Colonic mucosa (tissue), 4 donors: ENCODE measurements at regions not wholly inside any gene's neighbourhood (a gene's known extent, or its start where the extent isn't known, plus 50 kb on each side); places are given as distances from the start of the nearest gene placed in this dataset.

ENCODE experiments used
- DNase-seq: peaks from one replicate; pipeline ENCODE4 v3.0.0-alpha.2; 2020
- H3K27ac ChIP-seq: fragments of 200-600 bp; one replicate; pipeline ENCODE4 v1.8.0; 2021
- H3K27me3 ChIP-seq: fragments of 200-600 bp; one replicate; pipeline ENCODE4 v1.8.0; 2021
- H3K36me3 ChIP-seq: fragments of 200-600 bp; one replicate; pipeline ENCODE4 v1.8.0; 2021
- H3K4me1 ChIP-seq: fragments of 200-600 bp; one replicate; pipeline ENCODE4 v1.8.0; 2021; ENCODE audit warnings: mild to moderate bottlenecking
- H3K4me3 ChIP-seq: fragments of 200-600 bp; one replicate; pipeline ENCODE4 v1.8.0; 2021
- H3K9ac ChIP-seq, 2 donors: one replicate each; pipeline ENCODE4 v1.7.0; 2013; ENCODE audit warnings: control low read depth in 2 of 2, low read depth in 2 of 2, low read length in 2 of 2
- H3K9me3 ChIP-seq: fragments of 200-600 bp; one replicate; pipeline ENCODE4 v1.8.0; 2021
- CTCF ChIP-seq: fragments of 200-600 bp; IDR thresholded peaks from one replicate; pipeline ENCODE4 v1.8.0; 2022; ENCODE audit warnings: antibody characterized with exemption, mild to moderate bottlenecking
- intact Hi-C: fragments of 100-400 bp; cut with DNase I; formaldehyde crosslinking; loops from one replicate; pipeline ENCODE4 v1.14.1; 2022
- donor health status: healthy.
- donor health status: DM: no; HTN: no; CAD: no.
- donor health status: DM: no; HTN: no; CAD: no.

GRCh38 chr5:104267320-104268015, 704.9 kb upstream of the NUDT12 start:
- Histone ChIP-seq H3K36me3 (no peaks in the 10 kb centered on the region), H3K27ac (no peak overlapping the region), H3K9me3 (no peaks in the 10 kb centered on the region), H3K4me3 (no peak overlapping the region), H3K9ac (no peak overlapping the region), H3K4me1 (no peaks in the 10 kb centered on the region), H3K27me3 (no peaks in the 10 kb centered on the region)
- no peak for DNase-seq
- TF ChIP-seq CTCF, result no peak
- intact Hi-C loops, result no loop called here

GRCh38 chr5:104266161-104266560, 703.6 kb upstream of the NUDT12 start:
- Histone ChIP-seq H3K27me3 (no peaks in the 10 kb centered on the region), H3K4me1 (no peaks in the 10 kb centered on the region), H3K9me3 (no peaks in the 10 kb centered on the region), H3K9ac (no peak overlapping the region), H3K36me3 (no peaks in the 10 kb centered on the region), H3K27ac (no peak overlapping the region), H3K4me3 (no peak overlapping the region)
- no peak for DNase-seq
- intact Hi-C loops, result no loop called here
- TF ChIP-seq CTCF, result no peak

DNA sequence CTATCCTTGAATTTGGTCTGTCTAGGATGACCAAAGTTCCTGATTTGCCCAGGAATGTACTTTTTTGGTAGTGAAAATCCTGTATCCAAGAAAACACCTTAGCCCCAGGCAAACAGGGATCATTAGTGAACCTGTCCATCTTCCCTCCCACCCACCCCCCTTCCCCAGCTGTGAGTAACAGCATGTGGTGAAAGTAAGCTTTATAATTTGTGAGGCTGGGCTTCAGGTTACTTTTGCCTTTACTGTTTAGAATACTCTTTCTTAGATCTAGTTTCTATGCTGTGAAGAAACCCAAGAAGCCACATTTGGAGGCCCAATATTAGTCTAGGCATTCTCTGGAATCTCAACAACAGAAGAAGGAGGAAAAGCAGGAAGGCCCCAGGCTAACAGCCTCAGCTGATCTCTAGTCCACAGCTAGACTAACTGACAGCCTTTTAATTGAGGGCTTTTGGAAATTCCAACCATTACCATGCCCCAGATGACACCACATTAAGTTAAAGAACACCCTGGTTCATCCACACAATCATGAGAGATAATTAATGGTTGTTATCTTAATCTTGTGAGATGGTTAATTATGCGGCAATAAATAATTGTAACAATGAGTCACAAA, 703.0 kb upstream of the NUDT12 start:
- Histone ChIP-seq H3K4me1 (no peaks in the 10 kb centered on the region), H3K36me3 (no peaks in the 10 kb centered on the region), H3K27ac (no peak overlapping the region), H3K9ac (no peak overlapping the region), H3K27me3 (no peaks in the 10 kb centered on the region), H3K4me3 (no peak overlapping the region), H3K9me3 (no peaks in the 10 kb centered on the region)
- intact Hi-C loops, result no loop called here
- no peak for DNase-seq
- no peak for TF ChIP-seq CTCF

DNA sequence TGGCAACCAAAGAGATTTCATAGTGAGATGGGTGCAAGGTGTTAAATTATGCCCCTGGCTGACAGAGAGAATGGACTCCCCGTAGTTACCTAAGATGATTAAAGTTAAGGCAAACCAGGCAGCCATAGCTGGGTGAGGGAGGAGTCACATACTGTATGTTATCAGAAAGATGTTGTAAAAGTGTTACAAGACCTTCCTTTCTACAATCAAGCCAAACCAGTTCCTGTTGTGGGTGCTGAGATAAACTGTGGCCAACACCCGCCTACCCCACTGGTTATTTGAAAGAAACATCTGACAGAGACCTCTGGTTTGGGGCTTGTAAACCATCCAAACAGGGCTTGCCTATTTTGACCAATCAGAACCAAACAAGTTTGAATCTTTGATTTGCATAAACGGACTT, 684.7 kb upstream of the NUDT12 start:
- Histone ChIP-seq H3K9me3 (no peaks in the 10 kb centered on the region), H3K9ac (no peak overlapping the region), H3K4me3 (no peak overlapping the region), H3K36me3 (no peaks in the 10 kb centered on the region), H3K27ac (no peak overlapping the region), H3K27me3 (no peaks in the 10 kb centered on the region), H3K4me1 (no peaks in the 10 kb centered on the region)
- intact Hi-C loops, result no loop called here
- peak; percentile 18 for DNase-seq
- no peak for TF ChIP-seq CTCF

DNA sequence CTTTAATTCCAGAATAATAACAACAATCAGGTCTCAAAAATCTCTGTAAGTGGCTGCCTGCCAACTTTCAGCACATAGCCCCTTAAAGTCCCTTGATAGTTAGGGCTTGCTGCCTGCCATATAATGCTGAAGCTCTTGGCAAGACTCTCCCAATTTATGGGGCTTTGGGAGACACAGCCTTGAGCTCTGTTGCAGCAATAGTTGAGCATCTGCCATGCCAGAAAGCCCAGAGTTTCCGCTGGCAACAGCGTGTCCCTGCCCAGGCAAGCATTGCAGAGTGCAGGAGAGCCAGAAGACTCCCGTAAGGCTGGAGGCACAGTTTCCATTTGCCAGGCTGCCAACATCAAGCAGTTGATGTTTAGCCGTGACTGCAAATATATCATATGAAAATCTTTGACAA, 678.5 kb upstream of the NUDT12 start:
- no peaks in the 10 kb centered on the region for H3K36me3 ChIP-seq
- DNase-seq, result no peak
- TF ChIP-seq CTCF, result no peak
- H3K9me3 ChIP-seq, result no peaks in the 10 kb centered on the region
- H3K27me3 ChIP-seq, result no peaks in the 10 kb centered on the region
- no peak overlapping the region for H3K4me3 ChIP-seq
- H3K9ac ChIP-seq, result no peak overlapping the region
- intact Hi-C loops, result no loop called here
- H3K4me1 ChIP-seq, result no peaks in the 10 kb centered on the region
- no peak overlapping the region for H3K27ac ChIP-seq
